Smooth muscle cell (in vitro differentiated cells): ENCODE measurements at regions not wholly inside any gene's neighbourhood (a gene's known extent, or its start where the extent isn't known, plus 50 kb on each side); places are given as distances from the start of the nearest gene placed in this dataset.

Experiments
- DNase-seq: peaks from one replicate; lab custom pipeline; 2025; ENCODE audit not compliant: unreplicated experiment; lab: John Stamatoyannopoulos, UW
- H2AFZ ChIP-seq: fragments of 200-600 bp; sonication (generic); 2 replicates; pipeline ENCODE4 v1.6.0; 2016; ENCODE audit warnings: antibody characterized with exemption, low read depth, mild to moderate bottlenecking
- H3F3A ChIP-seq: fragments of 200-600 bp; sonication (generic); 2 replicates; pipeline ENCODE4 v1.6.0; 2017; ENCODE audit warnings: antibody characterized with exemption, low read depth
- H3K27ac ChIP-seq: fragments of 200-600 bp; sonication (generic); 2 replicates; pipeline ENCODE4 v1.5.1; 2016; ENCODE audit warnings: low read depth, mild to moderate bottlenecking
- H3K27me3 ChIP-seq: fragments of 200-600 bp; sonication (generic); 2 replicates; pipeline ENCODE4 v1.6.1; 2016; ENCODE audit warnings: low read depth, mild to moderate bottlenecking
- H3K36me3 ChIP-seq: fragments of 200-600 bp; sonication (generic); 2 replicates; pipeline ENCODE4 v1.5.1; 2016; ENCODE audit warnings: low read depth
- H3K4me1 ChIP-seq: fragments of 200-600 bp; sonication (generic); 2 replicates; pipeline ENCODE4 v1.5.1; 2016; ENCODE audit warnings: low read depth
- H3K4me2 ChIP-seq: fragments of 200-600 bp; sonication (generic); 2 replicates; pipeline ENCODE4 v1.6.0; 2016; ENCODE audit warnings: mild to moderate bottlenecking
- H3K4me3 ChIP-seq: fragments of 200-600 bp; sonication (generic); 2 replicates; pipeline ENCODE4 v1.5.1; 2016; ENCODE audit warnings: mild to moderate bottlenecking
- H3K79me2 ChIP-seq: fragments of 200-600 bp; sonication (generic); 2 replicates; pipeline ENCODE4 v1.6.0; 2016; ENCODE audit warnings: low read depth, mild to moderate bottlenecking
- H3K9ac ChIP-seq: fragments of 200-600 bp; sonication (generic); 2 replicates; pipeline ENCODE4 v1.6.0; 2016; ENCODE audit warnings: low read depth
- H3K9me3 ChIP-seq: fragments of 200-600 bp; sonication (generic); replicated peaks from 2 replicates; pipeline ENCODE4 v1.5.1; 2016; ENCODE audit warnings: low read depth
- H4K20me1 ChIP-seq: fragments of 200-600 bp; sonication (generic); 2 replicates; pipeline ENCODE4 v1.6.0; 2016; ENCODE audit warnings: low read depth
- WGBS: methylation state at CpG from one replicate; pipeline ENCODE4 v1.1.7; 2016; ENCODE audit warnings: low lambda C conversion rate; 5-methylcytosine and 5-hydroxymethylcytosine counted together
- TF ChIP-seq, protein P1 (sequence below): fragments of 200-600 bp; sonication (generic); IDR thresholded peaks from 2 replicates; pipeline ENCODE4 v1.5.1; 2017; ENCODE audit warnings: borderline replicate concordance, mild to moderate bottlenecking, antibody characterized with exemption; ENCODE audit not compliant: insufficient read depth, poor library complexity, severe bottlenecking

DNA sequence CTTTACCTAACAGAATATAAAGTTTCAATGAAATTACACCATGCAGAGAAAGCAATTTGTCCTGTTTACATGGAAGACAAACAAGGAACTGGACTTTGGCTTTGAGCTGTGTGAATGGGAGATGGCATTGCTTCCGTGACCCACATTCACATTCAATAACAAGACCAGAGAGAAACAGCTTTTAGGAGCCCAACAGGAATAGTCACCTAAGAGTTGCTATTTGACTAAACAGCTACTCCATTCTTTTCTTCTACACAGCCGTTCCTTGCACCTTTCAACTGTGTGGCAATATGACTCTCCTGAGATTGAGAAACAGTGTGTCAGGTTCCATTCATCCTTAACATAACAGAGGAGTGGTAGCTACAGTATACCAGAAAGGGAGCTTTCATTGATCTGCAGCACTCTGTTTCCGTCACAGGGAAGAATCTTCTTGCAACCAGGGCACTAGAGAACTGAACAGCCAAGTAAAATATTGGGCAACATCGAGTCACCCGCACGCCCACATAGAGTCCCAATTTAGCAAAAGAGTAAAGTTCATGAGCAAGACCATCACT lies 355.1 kb downstream of the HAO1 start:
- no peaks in the 10 kb centered on the region for H3K79me2 ChIP-seq
- no peak overlapping the region for H2AFZ ChIP-seq
- TF ChIP-seq, protein P1, sequence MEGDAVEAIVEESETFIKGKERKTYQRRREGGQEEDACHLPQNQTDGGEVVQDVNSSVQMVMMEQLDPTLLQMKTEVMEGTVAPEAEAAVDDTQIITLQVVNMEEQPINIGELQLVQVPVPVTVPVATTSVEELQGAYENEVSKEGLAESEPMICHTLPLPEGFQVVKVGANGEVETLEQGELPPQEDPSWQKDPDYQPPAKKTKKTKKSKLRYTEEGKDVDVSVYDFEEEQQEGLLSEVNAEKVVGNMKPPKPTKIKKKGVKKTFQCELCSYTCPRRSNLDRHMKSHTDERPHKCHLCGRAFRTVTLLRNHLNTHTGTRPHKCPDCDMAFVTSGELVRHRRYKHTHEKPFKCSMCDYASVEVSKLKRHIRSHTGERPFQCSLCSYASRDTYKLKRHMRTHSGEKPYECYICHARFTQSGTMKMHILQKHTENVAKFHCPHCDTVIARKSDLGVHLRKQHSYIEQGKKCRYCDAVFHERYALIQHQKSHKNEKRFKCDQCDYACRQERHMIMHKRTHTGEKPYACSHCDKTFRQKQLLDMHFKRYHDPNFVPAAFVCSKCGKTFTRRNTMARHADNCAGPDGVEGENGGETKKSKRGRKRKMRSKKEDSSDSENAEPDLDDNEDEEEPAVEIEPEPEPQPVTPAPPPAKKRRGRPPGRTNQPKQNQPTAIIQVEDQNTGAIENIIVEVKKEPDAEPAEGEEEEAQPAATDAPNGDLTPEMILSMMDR = no peak
- no peak overlapping the region for H3K27ac ChIP-seq
- H3K36me3 ChIP-seq = no peaks in the 10 kb centered on the region
- no peaks in the 10 kb centered on the region for H3F3A ChIP-seq
- no peaks in the 10 kb centered on the region for H3K27me3 ChIP-seq
- H3K4me2 ChIP-seq = no peak overlapping the region
- H4K20me1 ChIP-seq = no peaks in the 10 kb centered on the region
- H3K4me1 ChIP-seq = no peaks in the 10 kb centered on the region
- H3K9ac ChIP-seq = no peak overlapping the region
- no peak for DNase-seq
- H3K9me3 ChIP-seq = no peaks in the 10 kb centered on the region
- WGBS = 86% methylated on average over 6 of the region's 6 CpGs
- no peak overlapping the region for H3K4me3 ChIP-seq

DNA sequence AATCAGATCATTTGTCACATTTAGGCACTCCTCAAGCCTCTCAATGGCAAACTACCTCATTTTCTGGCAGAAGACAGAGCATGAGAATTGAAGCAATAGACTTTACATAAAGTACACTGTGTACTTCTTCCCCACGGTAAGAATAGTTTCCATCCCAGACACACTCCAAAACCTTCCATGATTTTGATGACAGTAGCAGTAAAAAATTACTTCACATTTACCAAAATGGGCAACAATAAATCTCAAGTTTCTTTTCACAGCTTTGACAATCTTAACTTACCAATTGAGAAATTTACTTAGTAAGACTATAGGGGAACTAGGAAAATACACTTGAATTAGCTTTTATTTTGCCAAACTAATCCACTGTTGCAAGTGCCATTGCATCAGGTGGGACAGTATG lies 353.8 kb downstream of the HAO1 start:
- no peaks in the 10 kb centered on the region for H3K4me1 ChIP-seq
- DNase-seq = no peak
- H3K9me3 ChIP-seq = no peaks in the 10 kb centered on the region
- H2AFZ ChIP-seq = no peak overlapping the region
- TF ChIP-seq, protein P1 = no peak
- 100% methylated on average over 1 of the region's 1 CpG for WGBS
- no peaks in the 10 kb centered on the region for H3F3A ChIP-seq
- no peak overlapping the region for H3K9ac ChIP-seq
- H3K27me3 ChIP-seq = no peaks in the 10 kb centered on the region
- no peaks in the 10 kb centered on the region for H4K20me1 ChIP-seq
- no peak overlapping the region for H3K4me3 ChIP-seq
- H3K36me3 ChIP-seq = no peaks in the 10 kb centered on the region
- H3K79me2 ChIP-seq = no peaks in the 10 kb centered on the region
- no peak overlapping the region for H3K4me2 ChIP-seq
- no peak overlapping the region for H3K27ac ChIP-seq

DNA sequence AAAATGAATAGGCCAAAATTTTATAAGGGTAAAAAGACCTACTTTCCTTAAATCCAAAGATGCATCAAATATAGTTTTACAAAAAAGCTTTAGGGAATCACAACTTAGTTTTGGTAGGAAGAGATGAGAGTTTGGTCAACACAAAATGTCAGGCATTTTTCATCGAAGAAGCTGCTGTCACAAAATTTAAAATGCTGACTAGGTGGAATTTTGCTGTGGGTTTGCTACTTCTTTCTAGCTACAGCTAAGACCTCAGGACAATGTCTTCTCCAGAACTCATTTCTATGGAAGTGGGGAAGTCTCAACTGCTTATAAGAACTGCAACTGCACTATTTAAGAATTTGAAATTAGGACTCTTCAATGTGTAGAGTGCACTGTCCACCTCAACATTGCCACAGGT lies 351.1 kb downstream of the HAO1 start:
- 42% methylated on average over 1 of the region's 1 CpG for WGBS
- Histone ChIP-seq H3K4me3 (no peak overlapping the region), H2AFZ (no peak overlapping the region), H3K4me2 (no peak overlapping the region), H3K4me1 (no peaks in the 10 kb centered on the region), H3K79me2 (no peaks in the 10 kb centered on the region), H3K9me3 (no peaks in the 10 kb centered on the region), H4K20me1 (no peaks in the 10 kb centered on the region), H3K27me3 (no peaks in the 10 kb centered on the region), H3K9ac (no peak overlapping the region), H3K27ac (no peak overlapping the region), H3F3A (no peaks in the 10 kb centered on the region), H3K36me3 (no peaks in the 10 kb centered on the region)
- DNase-seq = no peak
- TF ChIP-seq, protein P1 = no peak

DNA sequence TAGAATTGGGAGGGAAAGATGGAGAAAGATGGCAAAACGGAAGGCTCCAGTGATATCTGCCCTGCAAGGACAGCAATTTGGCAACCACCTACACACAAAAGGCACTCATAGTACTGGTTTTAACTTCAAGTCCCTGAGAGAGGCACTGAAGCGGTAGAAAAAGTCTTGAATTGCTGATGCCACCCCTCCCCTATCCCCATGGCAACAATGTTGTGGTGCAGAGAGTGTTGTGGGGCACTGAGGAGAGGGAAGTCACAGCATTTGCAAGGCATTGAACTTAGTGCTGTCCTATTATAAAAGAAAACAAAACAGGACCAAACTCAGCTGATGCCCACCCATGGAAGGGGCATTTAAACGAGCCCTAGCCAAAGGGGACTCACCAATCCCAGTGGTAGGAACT lies 343.7 kb downstream of the HAO1 start:
- Histone ChIP-seq H3K4me1 (peaks cover 4% of the 10 kb centered on the region), H3K79me2 (no peaks in the 10 kb centered on the region), H4K20me1 (no peaks in the 10 kb centered on the region), H3K9me3 (no peaks in the 10 kb centered on the region), H3K27me3 (no peaks in the 10 kb centered on the region), H3K4me2 (no peak overlapping the region), H2AFZ (no peak overlapping the region), H3F3A (no peaks in the 10 kb centered on the region), H3K27ac (no peak overlapping the region), H3K4me3 (no peak overlapping the region), H3K36me3 (no peaks in the 10 kb centered on the region), H3K9ac (no peak overlapping the region)
- TF ChIP-seq, protein P1 = no peak
- WGBS = 81% methylated on average over 3 of the region's 3 CpGs
- no peak for DNase-seq
